SH-SY5Y (cell line): ENCODE measurements at regions not wholly inside any gene's neighbourhood (a gene's known extent, or its start where the extent isn't known, plus 50 kb on each side); places are given as distances from the start of the nearest gene placed in this dataset.

ENCODE experiments used
- GATA2 ChIP-seq: IDR thresholded peaks from 2 replicates; pipeline ENCODE4 v1.6.1; 2011; ENCODE audit warnings: mild to moderate bottlenecking, low read depth, low read length
- GATA3 ChIP-seq: IDR thresholded peaks from 2 replicates; pipeline ENCODE4 v1.6.1; 2011; ENCODE audit warnings: low read depth, mild to moderate bottlenecking, low read length, moderate library complexity

GRCh38 chr3:1533763-1534162 is 440.9 kb downstream of the CNTN6 start:
- TF ChIP-seq GATA2 (peak; percentile 46), GATA3 (peak; percentile 70)
